BE2C (cell line): ENCODE measurements at regions not wholly inside any gene's neighbourhood (a gene's known extent, or its start where the extent isn't known, plus 50 kb on each side); places are given as distances from the start of the nearest gene placed in this dataset.

Experiments
- DNase-seq: peaks from one replicate; pipeline ENCODE4 v3.0.0-alpha.2; 2020
- H3K27me3 ChIP-seq: fragments of 250-450 bp; sonication (Bioruptor Pico); 2 replicates; pipeline ENCODE4 v1.5.1; 2020; ENCODE audit warnings: mild to moderate bottlenecking
- H3K36me3 ChIP-seq: fragments of 250-450 bp; sonication (Bioruptor Pico); 2 replicates; pipeline ENCODE4 v1.5.1; 2020; ENCODE audit warnings: mild to moderate bottlenecking
- H3K4me1 ChIP-seq: fragments of 250-450 bp; sonication (Bioruptor Pico); 2 replicates; pipeline ENCODE4 v1.5.1; 2020
- H3K4me3 ChIP-seq: 2 replicates; pipeline ENCODE4 v1.5.1; 2011; ENCODE audit warnings: low read depth, low read length
- H3K9me3 ChIP-seq: fragments of 250-450 bp; sonication (Bioruptor Pico); 2 replicates; pipeline ENCODE4 v1.5.1; 2020
- CTCF ChIP-seq: IDR thresholded peaks from 2 replicates; pipeline ENCODE4 v1.5.1; 2012; ENCODE audit warnings: mild to moderate bottlenecking, low read depth, low read length

- no peaks in the 10 kb centered on the region for H3K9me3 ChIP-seq
- TF ChIP-seq CTCF: no peak
- no peaks in the 10 kb centered on the region for H3K4me1 ChIP-seq
- no peak for DNase-seq
- H3K27me3 ChIP-seq: no peaks in the 10 kb centered on the region
- H3K36me3 ChIP-seq: no peaks in the 10 kb centered on the region
- no peak overlapping the region for H3K4me3 ChIP-seq
Measured at GRCh38 chr4:43564107-43564506, 671.6 kb downstream of the GRXCR1 start.

GRCh38 chr4:43564591-43564990 is 672.1 kb downstream of the GRXCR1 start:
- no peaks in the 10 kb centered on the region for H3K27me3 ChIP-seq
- H3K9me3 ChIP-seq: no peaks in the 10 kb centered on the region
- no peaks in the 10 kb centered on the region for H3K36me3 ChIP-seq
- H3K4me3 ChIP-seq: no peak overlapping the region
- no peaks in the 10 kb centered on the region for H3K4me1 ChIP-seq
- DNase-seq: no peak
- TF ChIP-seq CTCF: no peak

GRCh38 chr4:43567644-43568043 is 675.1 kb downstream of the GRXCR1 start:
- Histone ChIP-seq H3K9me3 (no peaks in the 10 kb centered on the region), H3K27me3 (no peaks in the 10 kb centered on the region), H3K36me3 (no peaks in the 10 kb centered on the region), H3K4me3 (no peak overlapping the region), H3K4me1 (no peaks in the 10 kb centered on the region)
- TF ChIP-seq CTCF: no peak
- DNase-seq: no peak

GRCh38 chr4:43586813-43587212 is 694.3 kb downstream of the GRXCR1 start:
- TF ChIP-seq CTCF: no peak
- H3K9me3 ChIP-seq: no peaks in the 10 kb centered on the region; the same call in 1 of the 2 replicates

GRCh38 chr4:43587758-43588157 is 695.2 kb downstream of the GRXCR1 start:
- no peak for DNase-seq
- no peak overlapping the region for H3K4me3 ChIP-seq
- H3K4me1 ChIP-seq: no peaks in the 10 kb centered on the region
- H3K36me3 ChIP-seq: no peaks in the 10 kb centered on the region
- no peaks in the 10 kb centered on the region for H3K27me3 ChIP-seq
- no peak for TF ChIP-seq CTCF
- H3K9me3 ChIP-seq: no peaks in the 10 kb centered on the region; the same call in 1 of the 2 replicates

More at GRCh38 chr4:43586813-43587212, 694.3 kb downstream of the GRXCR1 start:
- no peaks in the 10 kb centered on the region for H3K4me1 ChIP-seq
- DNase-seq: no peak
- H3K4me3 ChIP-seq: no peak overlapping the region
- H3K36me3 ChIP-seq: no peaks in the 10 kb centered on the region
- H3K27me3 ChIP-seq: no peaks in the 10 kb centered on the region

GRCh38 chr4:43607400-43607799 is 714.9 kb downstream of the GRXCR1 start:
- no peaks in the 10 kb centered on the region for H3K27me3 ChIP-seq
- no peak for DNase-seq
- H3K4me1 ChIP-seq: no peaks in the 10 kb centered on the region
- H3K4me3 ChIP-seq: no peak overlapping the region
- no peaks in the 10 kb centered on the region for H3K36me3 ChIP-seq
- no peak for TF ChIP-seq CTCF
- H3K9me3 ChIP-seq: no peaks in the 10 kb centered on the region
